Naive thymus-derived CD4-positive, alpha-beta T cell (primary cell): ENCODE measurements at regions not wholly inside any gene's neighbourhood (a gene's known extent, or its start where the extent isn't known, plus 50 kb on each side); places are given as distances from the start of the nearest gene placed in this dataset.
"Not testable (repeated sequence)": the region's sequence is repeated elsewhere in the genome, so short reads cannot be mapped to it uniquely, and the experiment has no call there.

ENCODE experiments used
- ATAC-seq: fragments of 150-1000 bp; cut with Tn5 transposase; 2 replicates; pipeline ENCODE4 v1.10.0; 2021; ENCODE audit warnings: mild to moderate bottlenecking, moderate library complexity
- CTCF ChIA-PET: fragments of 350-600 bp; sonication (Branson Sonifier 250); formaldehyde crosslinking; loops from one replicate; lab custom pipeline; 2021; ENCODE audit warnings: antibody characterized with exemption; lab: Charles Lee
- POLR2A ChIA-PET: fragments of 350-600 bp; sonication (Branson Sonifier 250); formaldehyde crosslinking; loops from one replicate; lab custom pipeline; 2021; ENCODE audit warnings: antibody characterized with exemption, inconsistent platforms; lab: Charles Lee
- DNase-seq, 9 donors: peaks; one replicate each; pipeline versions ENCODE4 v3.0.0 to v3.0.0-alpha.2; 2020 to 2022; ENCODE audit warnings: mixed read lengths in 1 of 9
- H3K27ac ChIP-seq: one replicate; pipeline ENCODE4 v1.7.0; 2013; ENCODE audit warnings: mild to moderate bottlenecking, low read depth, low read length, moderate library complexity
- H3K27me3 ChIP-seq, 2 donors: one replicate each; pipeline ENCODE4 v1.7.0; 2013; ENCODE audit warnings: low read length in 2 of 2, mild to moderate bottlenecking in 2 of 2, moderate library complexity in 2 of 2; ENCODE audit not compliant: control insufficient read depth in 2 of 2, insufficient read depth in 2 of 2
- H3K36me3 ChIP-seq, 3 experiments: 1 replicate in 2 of 3; 2 replicates in 1 of 3; pipeline ENCODE4 v1.7.0; 2013; ENCODE audit warnings: low read length in 3 of 3, mild to moderate bottlenecking in 3 of 3, moderate library complexity in 1 of 3; ENCODE audit not compliant: insufficient read depth in 3 of 3, control insufficient read depth in 2 of 3
- H3K4me1 ChIP-seq, 2 donors: one replicate each; pipeline ENCODE4 v1.7.0; 2013; ENCODE audit warnings: low read length in 2 of 2, mild to moderate bottlenecking in 2 of 2, moderate library complexity in 1 of 2; ENCODE audit not compliant: control insufficient read depth in 2 of 2, insufficient read depth in 2 of 2
- H3K4me3 ChIP-seq: 2 replicates; pipeline ENCODE4 v1.7.0; 2013; ENCODE audit warnings: mild to moderate bottlenecking, low read length
- H3K9me3 ChIP-seq, 3 experiments: 1 replicate in 2 of 3; 2 replicates in 1 of 3; pipeline ENCODE4 v1.7.0; 2013; ENCODE audit warnings: low read length in 3 of 3; ENCODE audit not compliant: control insufficient read depth in 2 of 3
- H3K27ac Mint-ChIP-seq, 9 donors: one replicate each; pipeline ENCODE4 v1.8.0; 2020 to 2022; ENCODE audit warnings: mixed read lengths in 9 of 9, mild to moderate bottlenecking in 8 of 9, moderate library complexity in 5 of 9, inconsistent platforms in 2 of 9
- H3K27me3 Mint-ChIP-seq, 5 donors: one replicate each; pipeline ENCODE4 v1.8.0; 2021 to 2022; ENCODE audit warnings: mixed read lengths in 5 of 5, mild to moderate bottlenecking in 1 of 5
- H3K36me3 Mint-ChIP-seq, 5 donors: one replicate each; pipeline ENCODE4 v1.8.0; 2020 to 2022; ENCODE audit warnings: mixed read lengths in 5 of 5, mild to moderate bottlenecking in 3 of 5, inconsistent platforms in 1 of 5
- H3K4me1 Mint-ChIP-seq, 7 donors: one replicate each; pipeline ENCODE4 v1.8.0; 2020 to 2022; ENCODE audit warnings: mixed read lengths in 7 of 7, mild to moderate bottlenecking in 3 of 7, inconsistent platforms in 1 of 7
- H3K4me3 Mint-ChIP-seq, 10 donors: one replicate each; pipeline ENCODE4 v1.8.0; 2020 to 2022; ENCODE audit warnings: mild to moderate bottlenecking in 10 of 10, mixed read lengths in 10 of 10, moderate library complexity in 6 of 10, inconsistent platforms in 2 of 10
- H3K9me3 Mint-ChIP-seq, 11 donors: one replicate each; pipeline ENCODE4 v1.8.0; 2020 to 2022; ENCODE audit warnings: mixed read lengths in 11 of 11, mild to moderate bottlenecking in 4 of 11, inconsistent platforms in 1 of 11, moderate library complexity in 1 of 11
- intact Hi-C, 2 donors: fragments of 100-400 bp; cut with micrococcal nuclease; formaldehyde crosslinking; loops; one replicate each; pipeline ENCODE4 v1.15.1; 2023

DNA sequence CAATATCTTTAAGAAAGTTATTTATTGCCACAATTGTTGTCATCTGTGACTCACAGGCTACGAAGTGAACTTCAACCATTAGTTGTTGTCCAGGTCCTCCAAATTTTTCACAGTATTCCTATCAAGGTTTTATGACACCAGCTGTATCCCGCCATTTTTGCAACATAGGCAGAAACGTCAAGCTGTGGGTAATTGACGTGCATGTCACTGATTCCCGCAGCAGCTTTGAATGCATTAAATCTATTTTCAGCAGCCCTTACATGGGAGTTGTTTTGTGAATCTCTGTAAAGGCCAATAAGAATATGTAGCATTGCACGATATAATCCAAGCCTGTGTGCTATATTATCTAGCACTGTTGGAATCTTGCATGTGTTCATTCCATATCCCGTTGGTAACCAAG lies 109.1 kb upstream of the TOPAZ1 start:
- no peaks in the 10 kb centered on the region for H3K36me3 ChIP-seq
- no peaks in the 10 kb centered on the region for H3K9me3 ChIP-seq
- CTCF ChIA-PET, result no interaction called here
- H3K36me3 Mint-ChIP-seq, result no peaks in the 10 kb centered on the region
- POLR2A ChIA-PET, result no interaction called here
- no peaks in the 10 kb centered on the region for H3K27me3 ChIP-seq
- peaks cover 0 to 17% (median 6%) of the 10 kb centered on the region in 5 donors for H3K27me3 Mint-ChIP-seq
- H3K4me1 ChIP-seq, result no peaks in the 10 kb centered on the region
- H3K27ac ChIP-seq, result no peak overlapping the region
- H3K9me3 Mint-ChIP-seq, result peaks cover 0 to 1% (median 0%) of the 10 kb centered on the region in 11 donors
- H3K4me3 ChIP-seq, result no peak overlapping the region
- H3K4me1 Mint-ChIP-seq, result peaks cover 0 to 14% (median 7%) of the 10 kb centered on the region in 7 donors
- ATAC-seq (no peak), DNase-seq (no peak)
- intact Hi-C loops, result no loop called here
- H3K27ac Mint-ChIP-seq, result no peak overlapping the region
- no peak overlapping the region for H3K4me3 Mint-ChIP-seq

GRCh38 chr3:44136421-44136820 lies 105.3 kb upstream of the TOPAZ1 start:
- Histone ChIP-seq H3K27ac (no peak overlapping the region), H3K9me3 (no peaks in the 10 kb centered on the region), H3K4me1 (no peaks in the 10 kb centered on the region), H3K27me3 (no peaks in the 10 kb centered on the region), H3K36me3 (no peaks in the 10 kb centered on the region), H3K4me3 (no peak overlapping the region)
- no peak for ATAC-seq
- Mint-ChIP-seq H3K36me3 (no peaks in the 10 kb centered on the region), H3K4me3 (no peak overlapping the region), H3K4me1 (no peaks in the 10 kb centered on the region), H3K27me3 (peaks cover 0 to 35% (median 6%) of the 10 kb centered on the region in 5 donors), H3K27ac (no peak overlapping the region), H3K9me3 (peaks cover 0 to 13% (median 0%) of the 10 kb centered on the region in 11 donors)
- intact Hi-C loops, result no loop called here
- DNase-seq, result no peak
- CTCF ChIA-PET, result no interaction called here
- POLR2A ChIA-PET, result no interaction called here

GRCh38 chr3:44146073-44146472 lies 95.6 kb upstream of the TOPAZ1 start:
- Histone ChIP-seq H3K9me3 (no peaks in the 10 kb centered on the region), H3K4me3 (no peak overlapping the region), H3K4me1 (no peaks in the 10 kb centered on the region), H3K36me3 (no peaks in the 10 kb centered on the region), H3K27ac (no peak overlapping the region), H3K27me3 (no peaks in the 10 kb centered on the region)
- Mint-ChIP-seq H3K9me3 (peaks cover 0 to 6% (median 0%) of the 10 kb centered on the region in 11 donors), H3K4me3 (no peak overlapping the region), H3K27me3 (peaks cover 19 to 41% (median 31%) of the 10 kb centered on the region in 5 donors), H3K27ac (no peak overlapping the region), H3K36me3 (no peaks in the 10 kb centered on the region), H3K4me1 (no peaks in the 10 kb centered on the region)
- intact Hi-C loops, result no loop called here
- ChIA-PET CTCF (interaction anchor here (0.7 kb wide), 1 partner anchor 11 kb away, joined by 3 read pairs; no protein-coding TSS in a partner anchor), POLR2A (no interaction called here)
- no peak for DNase-seq
- ATAC-seq, result no peak

DNA sequence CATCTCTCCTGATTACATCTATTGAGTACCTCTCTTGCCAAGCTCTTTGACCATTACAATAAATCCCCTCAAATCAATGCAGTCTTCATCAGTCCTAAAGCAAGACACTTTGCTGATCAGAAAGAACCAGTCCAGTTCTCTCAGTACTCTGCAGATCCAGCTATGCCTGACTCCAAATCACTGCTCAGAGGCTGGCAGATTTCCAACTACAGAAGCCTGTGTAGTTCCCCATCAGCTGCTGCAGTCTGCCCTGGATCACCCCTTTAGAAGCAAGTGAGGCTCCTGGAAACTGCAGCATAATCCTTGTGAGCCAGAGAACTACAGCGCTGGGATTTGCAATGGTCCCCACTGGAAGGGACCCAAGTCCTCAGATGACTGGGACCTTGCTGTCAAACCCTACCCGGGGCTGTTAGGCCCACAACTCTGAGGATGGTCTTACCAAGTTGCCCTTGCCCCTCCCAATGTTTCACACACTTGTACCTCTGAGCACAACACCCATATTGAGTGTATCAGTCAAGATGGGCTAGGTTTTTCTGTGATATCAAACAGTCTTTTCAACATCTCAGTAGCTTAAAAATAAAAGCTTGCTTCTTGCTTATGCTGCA lies 81.9 kb upstream of the TOPAZ1 start:
- no peaks in the 10 kb centered on the region for H3K27me3 ChIP-seq
- no peak overlapping the region for H3K27ac ChIP-seq
- H3K4me1 ChIP-seq, result no peaks in the 10 kb centered on the region
- H3K9me3 ChIP-seq, result no peaks in the 10 kb centered on the region
- no peak for ATAC-seq
- no peaks in the 10 kb centered on the region for H3K9me3 Mint-ChIP-seq
- intact Hi-C loops, result no loop called here
- H3K4me3 Mint-ChIP-seq, result no peak overlapping the region
- ChIA-PET CTCF (no interaction called here), POLR2A (no interaction called here)
- no peak for DNase-seq
- peaks cover 11 to 43% (median 31%) of the 10 kb centered on the region in 5 donors for H3K27me3 Mint-ChIP-seq
- H3K36me3 Mint-ChIP-seq, result peaks cover 0 to 3% (median 0%) of the 10 kb centered on the region in 5 donors
- no peak overlapping the region for H3K27ac Mint-ChIP-seq
- H3K4me3 ChIP-seq, result no peak overlapping the region
- no peaks in the 10 kb centered on the region for H3K4me1 Mint-ChIP-seq
- no peaks in the 10 kb centered on the region for H3K36me3 ChIP-seq

- Histone ChIP-seq H3K27me3 (no peaks in the 10 kb centered on the region), H3K27ac (no peak overlapping the region), H3K4me1 (no peaks in the 10 kb centered on the region), H3K36me3 (no peaks in the 10 kb centered on the region), H3K9me3 (no peaks in the 10 kb centered on the region), H3K4me3 (no peak overlapping the region)
- POLR2A ChIA-PET, result no interaction called here
- Mint-ChIP-seq H3K4me3 (no peak overlapping the region), H3K27ac (no peak overlapping the region), H3K4me1 (no peaks in the 10 kb centered on the region), H3K36me3 (no peaks in the 10 kb centered on the region), H3K27me3 (peaks cover 9 to 41% (median 27%) of the 10 kb centered on the region in 5 donors), H3K9me3 (no peaks in the 10 kb centered on the region)
- CTCF ChIA-PET, result no interaction called here
- DNase-seq (no peak), ATAC-seq (no peak)
- intact Hi-C loops, result no loop called here
These were observed 80.9 kb upstream of the TOPAZ1 start for GRCh38 chr3:44160818-44161217.

- H3K36me3 Mint-ChIP-seq, result no peaks in the 10 kb centered on the region
- ChIA-PET POLR2A (no interaction called here), CTCF (no interaction called here)
- H3K4me1 Mint-ChIP-seq, result no peaks in the 10 kb centered on the region
- no peak overlapping the region for H3K27ac ChIP-seq
- H3K27me3 ChIP-seq, result no peaks in the 10 kb centered on the region
- ATAC-seq, result no peak
- H3K9me3 Mint-ChIP-seq, result peaks cover 0 to 4% (median 0%) of the 10 kb centered on the region in 11 donors
- DNase-seq, result no peak
- H3K9me3 ChIP-seq, result no peaks in the 10 kb centered on the region
- H3K4me3 ChIP-seq, result no peak overlapping the region
- H3K4me3 Mint-ChIP-seq, result no peak overlapping the region
- intact Hi-C loops, result no loop called here
- H3K27ac Mint-ChIP-seq, result no peak overlapping the region
- no peaks in the 10 kb centered on the region for H3K36me3 ChIP-seq
- H3K4me1 ChIP-seq, result no peaks in the 10 kb centered on the region
- peaks cover 10 to 46% (median 34%) of the 10 kb centered on the region in 5 donors for H3K27me3 Mint-ChIP-seq
These were observed 69.8 kb upstream of the TOPAZ1 start for GRCh38 chr3:44171891-44172290.

GRCh38 chr3:44172701-44173100 lies 69.0 kb upstream of the TOPAZ1 start:
- H3K36me3 Mint-ChIP-seq, H3K36me3 ChIP-seq, H3K4me1 ChIP-seq, H3K9me3 ChIP-seq, H3K27ac Mint-ChIP-seq, H3K27me3 ChIP-seq, H3K4me1 Mint-ChIP-seq, ATAC-seq, H3K4me3 ChIP-seq, intact Hi-C loops, POLR2A ChIA-PET, DNase-seq, H3K4me3 Mint-ChIP-seq, H3K9me3 Mint-ChIP-seq, H3K27ac ChIP-seq, CTCF ChIA-PET: not testable (repeated sequence)
- peaks cover 10 to 43% (median 34%) of the 10 kb centered on the region in 5 donors for H3K27me3 Mint-ChIP-seq
